ENCODE measurements at regions not wholly inside any gene's neighbourhood (a gene's known extent, or its start where the extent isn't known, plus 50 kb on each side); places are given as distances from the start of the nearest gene placed in this dataset.

- Histone ChIP-seq H3K4me1 (ENCODE audit: insufficient read depth, low read length, severe bottlenecking) (no peaks in the 10 kb centered on the region), H3K36me3 (ENCODE audit: insufficient read depth, low read length) (no peaks in the 10 kb centered on the region), H3F3A (ENCODE audit: insufficient read depth, low read length) (no peaks in the 10 kb centered on the region), H3K79me2 (ENCODE audit: insufficient read depth, low read length) (no peaks in the 10 kb centered on the region), H3K4me2 (ENCODE audit: low read length) (no peak overlapping the region), H3K4me3 (ENCODE audit: low read depth, low read length, poor library complexity, severe bottlenecking) (no peak overlapping the region), H4K20me1 (ENCODE audit: insufficient read depth, low read length) (no peaks in the 10 kb centered on the region), H3K9me3 (ENCODE audit: low read length) (no peaks in the 10 kb centered on the region), H3K27me3 (ENCODE audit: insufficient read depth, low read length) (no peaks in the 10 kb centered on the region), H3K27ac (ENCODE audit: low read depth, low read length, poor library complexity, severe bottlenecking) (no peak overlapping the region), H2AFZ (ENCODE audit: low read length) (no peak overlapping the region), H3K9ac (ENCODE audit: low read length) (no peak overlapping the region), H3K9me2 (ENCODE audit: low read depth, low read length) (no peaks in the 10 kb centered on the region)
- no peak for TF ChIP-seq CTCF (IDR thresholded peaks at IDR 0.05; ENCODE audit: low read length)
- no peak for TF ChIP-seq EZH2 (IDR thresholded peaks at IDR 0.05; ENCODE audit: borderline replicate concordance, low read length)
Measured at GRCh38 chrX:10828640-10829039, 208.3 kb upstream of the MID1 start.

- Histone ChIP-seq H3K36me3 (ENCODE audit: insufficient read depth, low read length) (no peaks in the 10 kb centered on the region), H3K4me2 (ENCODE audit: low read length) (no peak overlapping the region), H3K9me2 (ENCODE audit: low read depth, low read length) (no peaks in the 10 kb centered on the region), H3K9me3 (ENCODE audit: low read length) (no peaks in the 10 kb centered on the region), H3K27ac (ENCODE audit: low read depth, low read length, poor library complexity, severe bottlenecking) (no peak overlapping the region), H3K4me3 (ENCODE audit: low read depth, low read length, poor library complexity, severe bottlenecking) (no peak overlapping the region), H4K20me1 (ENCODE audit: insufficient read depth, low read length) (no peaks in the 10 kb centered on the region), H3K9ac (ENCODE audit: low read length) (no peak overlapping the region), H3K4me1 (ENCODE audit: insufficient read depth, low read length, severe bottlenecking) (no peaks in the 10 kb centered on the region), H3K27me3 (ENCODE audit: insufficient read depth, low read length) (no peaks in the 10 kb centered on the region), H3K79me2 (ENCODE audit: insufficient read depth, low read length) (no peaks in the 10 kb centered on the region), H2AFZ (ENCODE audit: low read length) (no peak overlapping the region), H3F3A (ENCODE audit: insufficient read depth, low read length) (no peaks in the 10 kb centered on the region)
- TF ChIP-seq CTCF (IDR thresholded peaks at IDR 0.05; ENCODE audit: low read length) (no peak), EZH2 (IDR thresholded peaks at IDR 0.05; ENCODE audit: borderline replicate concordance, low read length) (no peak)
Measured at GRCh38 chrX:10831716-10832502, 211.5 kb upstream of the MID1 start.

GRCh38 chrX:10833299-10834169, 213.1 kb upstream of the MID1 start:
- no peak for TF ChIP-seq CTCF (IDR thresholded peaks at IDR 0.05; ENCODE audit: low read length)
- TF ChIP-seq EZH2 (IDR thresholded peaks at IDR 0.05; ENCODE audit: borderline replicate concordance, low read length): no peak
- Histone ChIP-seq H3K27me3 (ENCODE audit: insufficient read depth, low read length) (no peaks in the 10 kb centered on the region), H3K36me3 (ENCODE audit: insufficient read depth, low read length) (no peaks in the 10 kb centered on the region), H2AFZ (ENCODE audit: low read length) (no peak overlapping the region), H3K4me1 (ENCODE audit: insufficient read depth, low read length, severe bottlenecking) (no peaks in the 10 kb centered on the region), H3F3A (ENCODE audit: insufficient read depth, low read length) (no peaks in the 10 kb centered on the region), H3K4me2 (ENCODE audit: low read length) (no peak overlapping the region), H3K4me3 (ENCODE audit: low read depth, low read length, poor library complexity, severe bottlenecking) (no peak overlapping the region), H3K79me2 (ENCODE audit: insufficient read depth, low read length) (no peaks in the 10 kb centered on the region), H4K20me1 (ENCODE audit: insufficient read depth, low read length) (no peaks in the 10 kb centered on the region), H3K9ac (ENCODE audit: low read length) (no peak overlapping the region), H3K9me3 (ENCODE audit: low read length) (no peaks in the 10 kb centered on the region), H3K27ac (ENCODE audit: low read depth, low read length, poor library complexity, severe bottlenecking) (no peak overlapping the region), H3K9me2 (ENCODE audit: low read depth, low read length) (no peaks in the 10 kb centered on the region)
